Activated CD4-positive, alpha-beta T cell treated with anti-CD3 and anti-CD28 coated beads for 24 hours (primary cell): ENCODE measurements at regions not wholly inside any gene's neighbourhood (a gene's known extent, or its start where the extent isn't known, plus 50 kb on each side); places are given as distances from the start of the nearest gene placed in this dataset.

ENCODE experiments used
- DNase-seq, 2 donors: peaks; one replicate each; pipeline ENCODE4 v3.0.0-alpha.2; 2020; ENCODE audit warnings: low read depth in 2 of 2

GRCh38 chr4:19722404-19722803 lies 529.3 kb upstream of the SLIT2 start:
- no peak for DNase-seq

GRCh38 chr4:19721587-19721986 lies 530.1 kb upstream of the SLIT2 start:
- DNase-seq, result no peak

- no peak for DNase-seq
Measured at GRCh38 chr4:19720610-19721009, 531.1 kb upstream of the SLIT2 start.

DNA sequence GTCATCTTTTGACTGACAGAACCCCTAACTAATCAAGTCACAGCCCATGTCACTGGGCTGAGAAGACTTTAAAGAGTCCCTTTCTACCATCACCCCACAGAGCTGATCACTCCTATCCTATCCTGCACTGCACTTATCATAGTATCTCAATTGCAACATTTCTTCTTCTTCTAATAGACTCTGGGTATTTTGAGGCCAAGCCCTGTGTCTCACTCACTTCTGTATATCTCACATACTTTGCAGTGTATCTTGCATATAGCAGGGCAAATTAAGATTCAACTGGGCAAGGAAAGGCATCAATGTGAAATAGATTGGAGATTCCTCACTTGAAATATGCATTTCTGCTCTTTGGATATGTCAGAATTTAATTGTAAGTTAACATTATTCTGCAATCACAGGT lies 531.5 kb upstream of the SLIT2 start:
- DNase-seq, result no peak

GRCh38 chr4:19711871-19712270 lies 539.8 kb upstream of the SLIT2 start:
- no peak for DNase-seq

DNA sequence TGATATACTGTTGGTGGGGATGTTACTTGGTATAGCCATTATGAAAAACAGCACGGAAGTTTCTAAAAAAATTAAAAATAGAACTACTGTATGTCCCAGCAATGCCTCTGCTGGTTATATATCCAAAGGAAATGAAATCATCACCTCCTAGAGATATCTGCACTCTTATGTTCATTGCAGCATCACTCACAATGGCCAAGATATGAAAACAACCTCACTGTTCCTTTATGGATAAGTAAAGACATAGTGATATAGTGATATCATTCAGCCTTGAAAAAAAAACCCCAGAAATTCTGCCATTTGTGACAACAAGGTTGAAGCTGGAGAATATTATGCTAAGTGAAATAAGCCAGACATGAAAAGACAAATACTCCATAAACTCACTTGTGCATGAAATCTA lies 543.8 kb upstream of the SLIT2 start:
- DNase-seq, result no peak

DNA sequence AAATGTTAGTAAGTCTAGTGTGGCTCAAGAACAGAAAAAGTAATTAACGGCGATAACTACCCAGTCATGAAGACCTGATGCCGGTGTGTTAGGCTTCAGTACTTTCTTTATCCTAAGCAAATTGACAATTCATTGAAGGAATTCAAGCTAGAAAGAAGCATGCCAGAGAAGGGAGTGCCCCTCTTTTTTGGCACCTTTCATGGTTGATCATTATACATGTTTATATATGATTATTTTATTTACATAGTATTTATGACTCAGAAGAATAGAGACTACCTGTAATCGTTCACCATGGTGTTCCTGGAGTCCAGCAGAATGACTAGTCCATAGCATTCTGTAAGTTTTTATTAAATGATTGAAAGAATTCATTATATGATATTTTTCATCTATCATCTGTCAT lies 548.3 kb upstream of the SLIT2 start:
- DNase-seq, result no peak

GRCh38 chr4:19700992-19701391 lies 550.7 kb upstream of the SLIT2 start:
- DNase-seq, result no peak

GRCh38 chr4:19698961-19699360 lies 552.7 kb upstream of the SLIT2 start:
- no peak for DNase-seq

DNA sequence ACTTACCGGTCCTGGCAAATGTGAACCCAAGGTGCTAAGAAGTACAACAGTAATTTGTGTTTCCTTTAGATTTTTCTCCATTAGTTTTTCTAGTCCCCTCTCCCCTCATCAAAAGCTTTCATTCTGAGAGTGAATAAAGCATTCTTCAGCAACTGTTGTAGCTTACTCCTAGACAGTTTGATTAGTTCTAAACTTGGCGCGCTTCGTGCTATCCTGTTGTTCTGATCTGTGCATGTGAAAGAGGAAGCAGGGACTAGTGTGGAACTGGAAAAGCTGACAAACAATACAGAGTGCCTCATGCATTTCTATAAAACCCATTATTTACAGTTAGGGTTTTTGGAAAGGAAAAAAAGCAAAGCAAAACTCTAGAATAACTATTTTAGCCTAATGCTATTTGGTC lies 556.9 kb upstream of the SLIT2 start:
- no peak for DNase-seq

DNA sequence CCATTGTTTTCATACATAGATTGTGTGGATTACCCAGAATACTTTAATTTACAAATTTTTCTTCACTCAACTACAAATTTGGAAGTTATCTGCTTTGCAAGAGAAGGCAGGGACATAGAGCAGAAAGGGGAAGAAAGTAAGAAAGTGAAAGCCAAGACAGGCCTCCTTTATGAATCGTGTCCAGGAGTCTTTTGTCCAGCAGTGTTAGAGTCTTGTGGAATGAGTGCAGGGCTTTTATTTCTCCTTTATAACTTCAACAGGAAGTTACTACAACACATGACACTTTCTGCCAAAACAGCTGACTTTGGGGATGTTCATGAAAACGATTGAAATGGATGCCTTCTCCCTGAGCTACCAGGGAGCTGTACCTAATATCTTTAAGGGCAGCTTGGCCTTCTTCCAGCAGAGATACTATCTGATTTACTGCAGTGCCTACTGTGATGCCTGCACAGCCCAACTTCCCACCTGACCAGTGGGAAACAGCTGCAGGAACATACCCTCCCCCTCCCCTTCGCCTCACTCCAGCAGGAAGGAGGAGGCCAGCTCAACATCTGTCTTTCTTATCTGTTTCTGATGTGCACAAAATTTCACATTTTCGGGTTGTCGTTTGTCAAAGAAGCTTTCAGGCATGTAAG lies 557.7 kb upstream of the SLIT2 start:
- no peak for DNase-seq

GRCh38 chr4:19689511-19689910 lies 562.2 kb upstream of the SLIT2 start:
- no peak for DNase-seq

- DNase-seq, result no peak
Measured at GRCh38 chr4:19686456-19686855, 565.2 kb upstream of the SLIT2 start.

- no peak for DNase-seq
Measured at GRCh38 chr4:19684084-19684483, 567.6 kb upstream of the SLIT2 start.

DNA sequence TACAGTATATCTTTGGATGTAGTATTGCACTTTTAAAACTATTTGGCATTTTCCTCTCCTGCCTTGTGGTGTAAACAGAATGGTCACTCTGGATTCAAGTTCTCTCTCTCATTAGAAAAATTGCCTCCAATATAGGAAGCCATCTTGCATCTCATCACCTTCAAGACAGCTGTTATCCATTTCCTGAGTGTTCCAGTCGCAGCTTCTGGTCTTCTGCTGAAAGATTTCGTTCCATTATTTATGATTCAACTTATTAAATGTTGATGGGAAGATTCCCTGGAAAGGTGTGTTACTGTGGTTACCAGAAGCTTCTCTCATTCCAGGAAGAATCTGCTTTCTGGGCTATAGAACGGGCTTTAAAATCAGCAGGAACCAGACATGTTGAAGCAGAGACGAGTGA lies 568.3 kb upstream of the SLIT2 start:
- no peak for DNase-seq

- no peak for DNase-seq
Measured at GRCh38 chr4:19677211-19677610, 574.5 kb upstream of the SLIT2 start.

- no peak for DNase-seq
Measured at GRCh38 chr4:19675172-19675811, 576.4 kb upstream of the SLIT2 start.

- DNase-seq, result no peak
Measured at GRCh38 chr4:19659101-19659500, 592.6 kb upstream of the SLIT2 start.

DNA sequence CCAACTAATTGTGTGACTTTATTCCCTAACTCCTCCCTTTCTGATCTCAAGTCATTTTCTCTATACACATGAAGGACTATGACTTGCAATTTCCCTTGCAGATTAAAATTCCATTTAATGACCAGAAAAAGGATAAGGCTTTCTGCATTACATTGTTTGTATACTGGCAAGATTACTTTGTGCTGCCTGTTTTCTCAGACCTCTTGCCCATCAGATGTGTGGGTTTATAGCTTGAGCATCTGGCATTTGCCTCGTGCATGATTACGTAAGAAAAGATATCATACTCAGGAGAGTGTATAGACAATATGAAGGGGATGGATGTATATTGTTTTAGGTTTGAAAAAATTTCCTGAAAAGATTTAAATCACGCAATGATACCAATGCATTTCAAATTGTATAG lies 593.8 kb upstream of the SLIT2 start:
- DNase-seq, result no peak

DNA sequence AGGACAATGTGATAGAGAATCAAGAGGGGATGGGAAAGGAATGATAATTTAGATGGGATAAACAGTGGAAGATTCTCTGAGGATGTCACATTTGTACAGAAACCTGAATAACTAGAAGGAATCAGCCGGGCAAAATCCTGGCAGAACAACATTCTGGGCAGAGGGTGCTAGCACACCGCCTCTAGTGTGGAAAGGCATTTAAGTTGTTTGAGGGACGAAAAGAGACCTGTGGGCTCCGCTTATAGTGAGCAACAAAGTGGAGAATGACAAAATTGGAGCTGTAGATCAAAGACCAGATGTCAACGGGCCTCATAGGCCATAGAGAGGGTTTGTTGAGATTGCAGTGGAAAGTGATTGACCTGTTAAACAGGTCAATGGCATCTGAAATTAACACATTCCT lies 596.0 kb upstream of the SLIT2 start:
- DNase-seq, result no peak

DNA sequence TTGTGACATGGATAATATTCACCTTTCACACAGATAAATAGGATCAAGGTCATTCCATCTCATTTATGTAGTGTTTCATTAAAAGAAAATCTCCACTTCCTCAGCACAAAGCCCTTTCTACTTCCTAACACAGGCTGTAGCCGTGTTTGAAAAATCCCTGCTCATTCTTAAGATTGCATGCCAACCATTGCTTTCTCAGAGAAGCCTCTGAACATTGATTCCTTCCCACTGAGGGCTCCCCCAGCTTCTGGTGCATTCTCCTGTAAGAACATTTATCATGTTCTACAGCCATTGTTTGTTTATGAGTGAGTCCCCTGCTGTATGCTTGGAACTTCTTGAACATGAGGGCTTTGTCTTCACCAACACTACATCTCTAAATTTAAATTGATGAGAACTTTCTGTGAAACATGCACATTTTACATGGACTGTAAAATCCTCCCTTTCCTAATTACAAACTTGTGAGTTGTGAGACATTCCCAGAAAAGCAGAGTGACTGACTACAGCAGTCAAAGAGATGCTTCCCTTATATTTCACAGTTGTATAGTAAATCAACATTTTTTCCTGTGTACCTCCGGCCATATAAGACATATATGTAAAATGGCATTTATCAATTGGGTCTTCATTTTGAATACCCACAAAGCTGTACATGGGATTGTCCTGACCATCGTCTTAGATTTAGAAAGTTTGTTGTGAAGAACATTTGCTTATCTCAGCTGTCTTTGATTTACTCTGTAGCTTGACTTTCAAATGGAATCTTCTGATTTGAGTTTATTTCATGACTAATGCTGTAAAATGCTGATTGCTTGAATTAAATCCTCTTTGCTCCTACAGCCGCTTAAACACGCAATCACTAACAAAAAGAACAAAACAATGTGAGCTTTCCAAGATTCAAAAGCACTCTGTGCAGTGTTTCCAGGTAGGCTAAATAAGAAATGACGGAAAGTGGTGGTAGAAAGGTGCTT lies 600.5 kb upstream of the SLIT2 start:
- DNase-seq, result no peak

DNA sequence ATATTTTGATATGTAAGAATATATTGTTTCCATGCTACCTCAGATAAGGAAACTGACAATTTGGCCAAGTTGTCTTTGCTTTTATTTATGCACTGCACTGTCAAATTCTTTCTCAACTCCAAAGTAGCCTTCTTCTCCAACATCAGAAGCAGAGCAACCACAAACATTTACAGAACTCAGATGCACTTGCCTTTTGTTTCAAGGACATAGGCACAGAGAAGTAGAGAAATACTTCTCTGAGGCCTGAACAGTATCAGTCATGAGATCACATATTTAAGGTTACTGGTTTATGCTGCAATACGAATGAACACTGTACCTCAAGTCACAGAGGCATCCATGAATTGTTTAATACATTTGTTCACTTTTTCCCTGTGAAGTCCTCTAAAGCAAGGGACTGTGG lies 606.1 kb upstream of the SLIT2 start:
- no peak for DNase-seq

DNA sequence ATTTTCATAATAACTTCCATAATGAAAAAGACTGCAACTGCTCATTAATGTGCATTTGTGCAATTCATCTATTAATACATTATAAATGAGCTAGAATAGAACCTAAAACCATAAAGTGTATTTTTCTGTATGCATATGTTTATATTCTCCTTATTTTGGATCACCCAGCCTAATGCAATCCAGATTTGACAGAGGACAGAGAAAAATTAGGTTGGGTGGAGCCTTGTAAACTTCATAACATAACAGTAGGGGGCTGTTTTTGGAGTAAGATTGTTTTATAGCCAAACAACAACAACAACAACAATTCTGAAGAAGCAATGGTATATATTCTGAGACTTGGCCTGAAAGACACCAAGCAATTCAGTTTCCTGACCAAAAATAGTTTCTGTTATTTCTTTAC lies 615.3 kb upstream of the SLIT2 start:
- DNase-seq, result no peak
